GM19372 (cell line): ENCODE measurements at regions not wholly inside any gene's neighbourhood (a gene's known extent, or its start where the extent isn't known, plus 50 kb on each side); places are given as distances from the start of the nearest gene placed in this dataset.

Experiments used
- ATAC-seq: cut with Tn5 transposase; IDR thresholded peaks from one replicate; pipeline ENCODE4 v1.9.1; 2021; ENCODE audit warnings: mild to moderate bottlenecking, low read depth, moderate library complexity; ENCODE audit not compliant: unreplicated experiment

- ATAC-seq = no peak
Measured at GRCh38 chr2:223221139-223221835, 169.3 kb downstream of the KCNE4 start.

GRCh38 chr2:223222397-223222796, 170.4 kb downstream of the KCNE4 start:
- no peak for ATAC-seq

GRCh38 chr2:223223156-223223555, 171.2 kb downstream of the KCNE4 start:
- ATAC-seq = no peak

- ATAC-seq = no peak
Measured at GRCh38 chr2:223225266-223225665, 173.3 kb downstream of the KCNE4 start.

GRCh38 chr2:223226264-223226663, 174.3 kb downstream of the KCNE4 start:
- no peak for ATAC-seq

GRCh38 chr2:223227338-223227737, 175.3 kb downstream of the KCNE4 start:
- ATAC-seq = no peak

- ATAC-seq = no peak
Measured at GRCh38 chr2:223228871-223229270, 176.9 kb downstream of the KCNE4 start.

- no peak for ATAC-seq
Measured at GRCh38 chr2:223230352-223230751, 178.4 kb downstream of the KCNE4 start.

GRCh38 chr2:223232285-223232684, 180.3 kb downstream of the KCNE4 start:
- no peak for ATAC-seq

GRCh38 chr2:223232896-223233295, 180.9 kb downstream of the KCNE4 start:
- no peak for ATAC-seq

- no peak for ATAC-seq
Measured at GRCh38 chr2:223235986-223236385, 184.0 kb downstream of the KCNE4 start.

GRCh38 chr2:223238301-223238700, 186.3 kb downstream of the KCNE4 start:
- no peak for ATAC-seq

GRCh38 chr2:223243233-223243632, 191.2 kb downstream of the KCNE4 start:
- no peak for ATAC-seq

- ATAC-seq = no peak
Measured at GRCh38 chr2:223247136-223247535, 195.1 kb downstream of the KCNE4 start.

GRCh38 chr2:223251656-223252229, 199.8 kb downstream of the KCNE4 start:
- ATAC-seq = no peak

GRCh38 chr2:223260681-223261080, 208.7 kb downstream of the KCNE4 start:
- no peak for ATAC-seq

- ATAC-seq = no peak
Measured at GRCh38 chr2:223262946-223263345, 211.0 kb downstream of the KCNE4 start.

GRCh38 chr2:223264541-223265193, 212.7 kb downstream of the KCNE4 start:
- ATAC-seq = no peak

GRCh38 chr2:223267160-223267951, 215.4 kb downstream of the KCNE4 start:
- ATAC-seq = no peak

- ATAC-seq = no peak
Measured at GRCh38 chr2:223269386-223269785, 217.4 kb downstream of the KCNE4 start.

GRCh38 chr2:223270548-223270947, 218.6 kb downstream of the KCNE4 start:
- ATAC-seq = no peak
